SKM-1 treated with dmso at 0.1 percent for 144 hours (cell line): ENCODE measurements at regions not wholly inside any gene's neighbourhood (a gene's known extent, or its start where the extent isn't known, plus 50 kb on each side); places are given as distances from the start of the nearest gene placed in this dataset.
A peak's percentile ranks its signal among the peaks of the same experiment; 100 is the strongest.

ENCODE experiments used
- DNase-seq: peaks from one replicate; lab custom pipeline; 2025; ENCODE audit not compliant: unreplicated experiment; lab: John Stamatoyannopoulos, UW

DNA sequence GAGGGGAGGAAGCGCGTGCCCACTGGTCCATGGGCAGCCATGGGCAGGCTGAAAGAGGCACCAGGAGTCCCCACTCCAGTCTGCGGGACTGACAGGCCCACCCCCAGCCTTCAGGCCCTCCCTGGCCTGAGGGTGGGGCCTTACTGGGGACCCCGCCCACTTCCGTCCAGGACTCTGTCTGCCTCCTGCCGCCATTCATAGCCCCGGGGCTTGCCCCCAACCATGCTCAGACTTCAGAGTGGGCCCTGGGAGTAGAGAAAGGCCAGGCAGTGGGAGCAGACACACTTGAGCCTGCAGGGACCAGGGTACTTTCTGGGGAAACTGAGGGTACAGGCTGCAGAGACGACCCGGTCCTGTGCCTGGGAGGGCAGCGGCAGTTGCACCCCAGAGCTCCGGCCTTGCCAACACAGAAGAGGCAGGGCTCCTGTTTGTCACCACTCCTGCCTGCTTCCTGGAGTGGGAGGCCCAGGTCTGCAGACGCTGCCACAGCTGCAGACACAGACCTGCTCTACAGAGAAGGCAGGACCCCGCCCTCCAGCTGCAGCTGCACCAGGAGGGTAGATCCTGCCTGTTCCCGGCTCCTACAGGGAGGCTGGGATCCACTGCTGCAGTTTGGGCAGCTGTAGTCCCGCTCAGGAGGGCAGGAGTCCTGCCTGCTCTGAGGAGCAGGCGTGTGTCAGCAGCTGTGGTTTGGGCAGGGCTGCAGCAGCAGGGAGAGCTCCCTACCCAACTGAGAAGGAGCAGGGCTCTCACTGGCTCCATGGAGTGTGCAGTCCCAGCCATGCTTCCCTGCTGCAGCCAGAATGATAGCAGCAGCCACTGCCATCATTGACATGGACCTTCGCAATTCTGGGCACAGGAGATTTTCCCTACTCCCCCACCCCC is 387.9 kb upstream of the ANO3 start:
- no peak for DNase-seq

DNA sequence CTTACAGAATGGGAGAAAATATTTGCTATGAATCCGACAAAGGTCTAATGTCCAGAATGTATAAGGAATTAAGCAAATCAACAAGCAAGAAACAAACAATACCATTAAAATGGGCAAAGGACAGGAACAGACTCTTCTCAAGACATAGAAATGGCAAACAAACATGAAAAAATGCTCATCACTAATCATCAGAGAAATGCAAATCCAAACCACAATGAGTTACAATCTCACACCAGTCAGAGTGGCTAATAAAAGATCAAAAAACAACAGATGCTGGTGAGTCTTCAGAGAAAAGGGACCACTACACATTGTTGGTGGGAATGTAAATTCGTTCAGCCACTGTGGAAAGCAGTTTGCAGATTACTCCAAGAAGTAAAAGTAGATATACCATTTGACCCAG is 382.0 kb upstream of the ANO3 start:
- DNase-seq: no peak

DNA sequence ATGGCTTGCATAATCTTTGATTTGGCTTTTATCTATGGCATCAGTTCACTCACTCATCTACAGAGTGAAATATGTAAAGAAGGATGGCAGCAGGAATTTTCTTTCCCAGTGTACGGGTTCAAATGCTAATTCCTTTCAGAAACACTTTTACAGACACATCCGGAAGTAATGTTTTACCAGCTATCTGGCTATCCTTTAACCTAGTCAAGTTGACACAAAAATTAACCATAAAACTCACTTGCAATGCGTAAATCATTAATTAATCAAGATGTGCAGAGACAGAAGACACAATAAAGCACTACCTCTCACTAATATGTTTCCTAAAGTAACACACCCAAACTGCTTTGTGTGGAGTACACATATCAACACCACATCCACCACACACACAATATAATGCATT is 378.9 kb upstream of the ANO3 start:
- no peak for DNase-seq

DNA sequence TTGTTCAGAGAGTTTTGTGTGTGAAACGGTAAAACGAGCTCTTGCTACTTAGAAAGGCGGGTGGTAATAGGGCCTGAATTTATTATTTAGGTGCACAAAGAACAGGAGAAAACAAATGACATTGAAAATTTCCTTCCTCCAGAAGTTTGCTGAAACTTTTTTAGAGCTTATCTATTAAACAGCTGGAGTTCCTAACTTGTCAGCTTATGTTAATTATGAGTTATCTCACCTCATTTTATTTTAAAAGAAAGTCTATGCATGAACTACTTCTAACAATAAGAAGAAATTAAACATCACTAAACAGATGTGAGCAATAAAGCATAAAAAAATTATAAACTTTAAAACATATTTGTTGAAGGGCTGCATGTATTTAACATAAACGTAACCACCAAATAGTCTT is 373.9 kb upstream of the ANO3 start:
- no peak for DNase-seq

DNA sequence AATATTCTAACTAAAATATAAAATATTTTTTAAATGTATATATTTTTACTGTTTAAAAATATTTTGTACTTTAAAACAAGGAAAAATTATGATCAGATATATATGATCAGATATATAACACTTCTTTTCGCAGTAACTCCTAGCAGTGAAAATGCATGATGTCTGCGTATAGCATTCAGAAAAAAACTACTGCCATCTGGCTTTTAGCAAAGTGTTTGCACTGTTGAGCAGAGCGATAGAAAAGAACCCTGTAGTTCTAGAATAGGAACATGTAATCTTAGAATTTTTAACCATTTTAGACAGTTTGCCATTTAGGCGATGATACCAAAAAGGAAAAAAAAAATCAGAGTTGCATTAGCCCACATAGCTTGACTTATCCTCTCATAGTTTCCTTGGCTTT is 370.4 kb upstream of the ANO3 start:
- no peak for DNase-seq

DNA sequence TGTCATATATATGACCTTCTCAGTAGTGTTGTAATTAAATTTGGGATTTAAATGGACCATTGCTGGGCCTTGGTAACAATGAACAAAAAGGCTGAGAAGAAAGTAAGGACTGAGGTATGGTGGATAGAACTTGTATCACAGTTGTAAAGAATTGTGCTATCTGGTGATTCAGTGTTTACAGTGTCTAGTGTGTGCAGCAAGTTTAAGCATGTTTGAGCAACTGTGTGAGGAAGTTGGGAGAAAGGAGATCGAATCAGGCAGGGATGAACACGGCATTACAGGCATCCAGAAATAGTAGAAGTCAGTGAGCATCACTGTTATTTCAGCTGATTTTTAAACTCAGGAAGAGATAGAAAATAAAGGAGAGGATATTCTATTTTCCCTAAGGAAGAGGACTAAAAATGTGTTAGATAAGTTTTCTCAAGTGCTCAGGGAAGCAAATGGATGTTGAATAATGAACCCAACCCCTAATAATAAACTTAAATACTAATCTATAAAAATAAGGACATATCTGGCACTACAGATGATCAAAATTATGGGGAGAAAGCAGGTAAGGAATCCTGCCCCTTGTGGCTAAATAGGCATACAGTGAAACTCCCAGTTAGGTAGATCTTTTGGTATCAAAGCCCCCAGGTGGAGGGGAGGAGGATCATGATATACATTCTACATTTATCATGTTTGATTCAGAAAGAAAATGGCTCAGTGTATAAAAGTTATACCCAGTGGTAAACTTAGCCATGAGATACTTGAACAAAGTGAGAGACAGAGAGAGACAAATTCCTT is 361.0 kb upstream of the ANO3 start:
- no peak for DNase-seq

DNA sequence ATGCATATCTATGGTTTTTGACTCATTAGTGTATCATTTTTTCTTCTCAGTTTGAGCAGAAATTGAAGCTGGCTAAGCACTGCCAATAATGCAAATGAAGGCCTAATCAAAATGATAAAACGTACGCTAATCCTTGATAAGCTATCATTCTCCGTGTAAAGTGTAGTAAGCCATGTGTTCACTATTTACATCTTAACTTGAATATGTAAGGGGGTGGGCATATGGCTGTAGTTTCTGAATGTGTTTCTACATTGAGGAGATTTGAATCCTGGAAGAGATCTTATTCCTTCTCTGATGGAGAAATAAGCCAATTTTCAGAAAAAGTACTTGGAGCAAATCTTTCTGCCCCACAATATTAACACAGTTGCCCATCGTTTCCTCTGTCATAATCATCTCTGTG is 351.8 kb upstream of the ANO3 start:
- no peak for DNase-seq

DNA sequence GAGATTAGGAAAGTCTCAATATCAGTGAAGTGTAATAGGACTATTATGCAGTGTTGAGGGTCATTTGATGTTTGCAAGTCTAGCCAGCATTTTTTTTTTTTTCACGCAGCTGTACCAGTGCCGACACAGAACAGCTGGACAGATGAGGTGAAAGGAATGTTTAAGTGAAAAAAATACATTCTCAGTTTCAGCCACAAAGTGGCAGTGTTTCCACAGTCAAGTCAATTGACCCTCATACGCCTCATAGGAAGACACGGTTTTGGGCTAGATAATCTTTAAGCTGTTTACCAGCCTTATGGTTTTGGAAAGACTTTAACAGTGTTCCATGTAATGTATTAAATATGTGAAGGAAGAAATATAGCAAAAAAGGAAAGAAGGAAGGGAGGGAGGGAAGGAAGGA is 349.9 kb upstream of the ANO3 start:
- DNase-seq: peak; percentile 48

DNA sequence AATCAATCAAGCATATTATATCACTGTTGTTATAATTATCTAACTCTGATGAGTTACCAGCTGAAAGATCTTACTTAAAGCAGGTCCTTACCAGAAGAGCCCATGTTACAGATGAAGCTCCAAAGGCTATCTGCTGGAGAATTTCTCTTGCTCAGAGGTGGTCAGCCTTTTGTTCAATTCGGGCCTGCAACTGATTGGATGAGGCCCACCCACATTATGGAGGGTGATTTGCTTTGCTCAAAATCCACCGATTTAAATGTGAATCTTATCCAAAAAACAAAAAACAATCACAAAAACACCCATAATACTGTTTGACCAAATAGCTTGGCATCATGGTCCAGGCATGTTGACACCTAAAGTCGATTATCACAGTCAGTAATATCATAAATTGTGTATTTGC is 348.6 kb upstream of the ANO3 start:
- DNase-seq: no peak

DNA sequence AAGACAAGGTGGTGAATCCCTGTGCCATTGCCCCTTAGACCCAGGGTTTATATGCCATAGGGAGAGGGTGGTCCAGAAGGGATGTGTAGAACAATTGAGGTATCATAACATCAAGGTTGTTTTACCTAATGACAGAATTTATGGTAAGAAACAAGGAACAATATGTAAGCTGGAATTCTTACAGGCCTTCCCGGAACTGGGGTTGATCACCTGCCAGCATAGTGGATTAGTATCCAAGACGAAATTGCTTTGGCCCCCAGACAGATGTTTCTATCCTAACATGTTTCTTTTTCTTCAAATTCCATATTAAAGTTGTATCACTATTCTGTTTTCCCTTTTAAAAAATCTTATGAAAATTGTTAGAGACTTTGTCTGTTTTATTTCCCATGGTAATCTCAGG is 343.8 kb upstream of the ANO3 start:
- no peak for DNase-seq

DNA sequence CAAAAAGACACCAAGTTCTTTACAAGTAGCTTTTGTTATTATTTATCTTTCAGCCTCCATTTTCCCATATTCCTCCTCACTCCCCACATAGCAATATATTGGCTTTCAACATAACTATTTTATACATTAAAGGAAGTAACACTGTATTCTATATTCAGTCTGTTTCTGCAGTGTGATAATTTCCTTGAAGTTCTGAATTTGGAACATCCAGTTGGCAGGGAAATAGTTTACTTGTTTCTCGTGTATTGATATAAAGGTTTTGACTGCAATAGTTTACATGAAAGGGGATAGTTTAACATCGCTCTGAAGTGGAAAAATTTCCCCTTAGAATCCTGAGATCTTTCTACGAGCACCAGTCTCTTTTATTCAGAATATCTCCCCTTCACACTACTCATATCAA is 341.5 kb upstream of the ANO3 start:
- DNase-seq: no peak

DNA sequence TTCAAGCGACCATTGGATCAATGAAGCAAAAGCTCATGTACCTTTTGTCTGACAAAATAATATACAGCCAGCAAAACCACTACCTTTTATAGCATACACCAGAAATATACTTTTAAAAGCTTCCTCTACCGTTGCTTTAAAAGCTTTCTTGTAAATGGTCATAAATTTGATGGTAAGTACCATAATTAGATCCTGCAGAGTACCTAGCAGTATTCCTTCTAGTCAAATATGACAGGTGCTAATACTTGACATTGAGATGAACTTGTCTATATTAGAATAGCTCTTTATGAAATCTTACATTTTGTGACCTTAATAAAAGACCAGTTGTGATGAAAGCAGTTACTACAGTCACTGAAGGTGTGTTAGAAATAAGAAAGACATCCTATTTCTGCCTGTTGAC is 340.5 kb upstream of the ANO3 start:
- DNase-seq: no peak

DNA sequence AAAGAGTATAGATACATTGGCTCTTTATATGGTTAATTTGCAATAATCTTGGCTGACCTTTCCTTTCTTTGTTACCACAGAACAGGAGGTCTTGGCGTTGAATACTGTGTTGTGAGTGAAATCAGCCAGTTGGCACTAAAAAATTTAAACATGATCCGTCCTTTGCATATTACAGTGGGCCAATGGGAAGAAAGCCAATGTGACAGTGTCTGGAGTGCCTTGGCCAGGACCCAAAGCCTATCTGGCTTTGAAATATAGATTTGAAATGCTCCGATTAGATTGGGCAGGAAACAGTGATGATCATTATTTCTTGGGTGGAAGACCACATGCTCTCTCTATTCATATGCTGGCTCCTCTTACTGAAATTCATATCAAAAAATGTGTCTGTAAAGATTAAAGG is 339.6 kb upstream of the ANO3 start:
- no peak for DNase-seq

DNA sequence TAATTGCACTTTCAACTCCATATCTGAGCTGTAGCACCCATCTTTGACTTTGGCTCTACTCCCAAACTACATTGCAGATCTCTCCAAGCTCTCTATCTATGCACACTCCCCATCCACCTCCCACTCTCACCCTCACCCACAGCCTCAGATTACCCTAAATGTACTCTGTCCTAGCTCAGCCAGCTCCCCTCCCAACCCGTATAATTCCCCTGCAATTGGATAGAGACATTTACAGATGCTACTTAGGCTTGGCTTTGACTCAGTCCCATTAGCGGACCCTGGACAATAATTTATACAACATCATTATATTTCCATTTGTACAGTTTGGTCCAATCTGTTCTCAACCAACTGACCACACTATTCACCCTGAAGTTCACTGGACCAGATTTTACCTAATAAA is 338.9 kb upstream of the ANO3 start:
- no peak for DNase-seq

DNA sequence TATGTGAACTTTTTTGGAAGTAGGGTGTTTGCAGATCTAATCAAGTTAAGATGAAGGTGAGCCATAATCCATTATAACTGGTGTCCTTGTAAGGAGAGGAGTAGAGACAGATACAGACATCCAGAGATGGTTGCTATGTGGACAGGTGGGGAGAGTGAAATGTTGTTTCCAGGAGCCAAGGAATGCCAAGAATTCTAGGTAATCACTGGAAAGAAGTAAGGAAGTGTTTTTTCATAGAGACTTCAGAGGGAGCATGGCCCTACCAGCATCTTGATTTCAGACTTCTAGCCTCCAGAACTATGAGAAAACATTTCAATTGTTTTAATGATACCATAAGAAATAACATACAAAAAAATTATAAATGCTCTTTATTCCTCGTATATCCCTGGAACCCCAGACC is 320.5 kb upstream of the ANO3 start:
- DNase-seq: no peak

DNA sequence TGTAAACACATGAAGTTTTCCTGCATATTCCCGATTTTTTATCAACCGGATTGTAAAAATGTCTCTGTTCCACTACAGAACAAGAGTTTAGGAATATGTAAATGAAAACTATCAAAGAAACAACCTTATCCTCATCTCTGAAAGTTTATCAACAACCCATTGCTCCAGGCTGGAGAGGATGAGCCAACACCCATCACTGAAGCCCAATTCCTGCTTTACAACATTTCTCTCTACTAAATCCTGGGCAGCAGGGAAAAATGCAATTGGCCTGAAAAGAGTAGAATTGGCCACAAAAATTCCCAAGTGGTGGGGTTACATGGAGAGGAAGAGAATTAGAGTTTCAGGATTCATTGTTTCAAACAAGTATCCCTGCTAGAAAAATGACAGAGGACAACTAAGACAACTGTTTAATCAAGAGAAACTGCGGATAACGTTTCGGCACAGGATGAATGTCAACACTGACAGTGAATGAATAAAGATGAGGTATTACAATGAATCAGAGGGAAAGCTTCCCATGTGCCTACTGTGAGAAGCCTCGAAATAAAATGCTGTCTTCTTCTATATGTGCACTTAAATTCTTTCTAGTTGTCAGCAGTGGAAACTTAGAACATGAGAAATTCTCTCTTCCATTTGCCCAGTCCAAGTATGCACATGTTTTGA is 317.3 kb upstream of the ANO3 start:
- no peak for DNase-seq

DNA sequence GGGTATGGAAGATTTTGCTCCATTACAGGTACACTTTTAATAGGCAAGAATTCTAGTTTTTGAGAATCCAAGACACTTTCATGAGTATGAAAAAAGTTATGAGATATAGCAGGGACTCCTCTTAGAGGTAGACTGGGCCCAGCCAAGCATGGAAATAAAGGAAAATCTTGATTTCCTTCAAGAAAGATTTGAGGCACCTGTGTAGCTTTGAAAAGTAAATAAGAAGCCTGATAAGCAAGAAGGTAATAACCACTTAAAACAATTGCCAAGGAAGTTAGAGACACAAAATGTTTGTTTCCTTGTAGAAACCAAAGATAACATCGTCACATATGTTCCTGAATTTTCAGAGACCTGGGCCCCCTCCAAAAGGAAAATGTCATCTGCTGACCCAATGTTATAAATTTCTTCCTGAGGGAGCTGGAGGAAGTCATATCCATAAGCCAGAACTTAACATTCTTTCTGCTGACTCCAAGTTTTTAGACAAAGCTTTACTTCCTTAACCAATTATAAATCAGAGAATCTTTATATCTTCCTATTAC is 314.5 kb upstream of the ANO3 start:
- DNase-seq: no peak

DNA sequence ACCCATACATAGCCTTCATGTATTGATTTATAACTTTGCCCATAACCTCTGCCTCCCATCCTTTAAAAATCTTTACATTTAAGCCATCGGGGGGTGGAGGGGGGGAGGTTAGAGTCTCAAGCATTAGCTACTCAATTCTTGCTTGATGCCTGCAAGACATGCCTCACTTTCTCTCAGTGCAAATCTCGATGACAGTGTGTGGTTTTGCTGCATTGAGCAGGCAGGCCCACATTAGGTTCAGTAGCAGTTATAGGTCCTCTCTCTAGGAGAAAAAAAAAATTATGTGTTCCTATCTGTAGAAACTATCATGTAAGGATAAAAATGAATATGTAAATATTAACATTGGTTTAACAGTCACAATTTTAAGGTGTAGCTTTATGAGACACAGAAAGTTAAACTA is 314.0 kb upstream of the ANO3 start:
- no peak for DNase-seq

DNA sequence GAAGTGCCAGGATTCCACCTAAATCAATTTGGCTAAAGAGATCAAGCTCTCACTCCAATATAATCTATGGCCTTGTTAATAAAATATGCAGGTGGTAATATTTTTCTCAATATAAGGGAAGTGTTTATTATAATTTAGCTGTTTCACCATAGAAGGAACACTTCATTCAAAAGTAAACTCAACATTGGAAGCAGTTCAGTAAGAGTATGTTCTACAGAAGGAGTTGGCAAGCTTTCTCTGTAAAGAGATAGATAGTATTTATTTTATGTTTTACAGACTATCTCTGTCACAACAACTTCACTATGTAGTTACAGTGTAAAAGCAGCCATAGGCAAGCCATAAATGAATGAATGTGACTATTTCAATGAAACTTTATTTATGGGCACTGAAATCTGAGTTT is 313.6 kb upstream of the ANO3 start:
- DNase-seq: no peak

DNA sequence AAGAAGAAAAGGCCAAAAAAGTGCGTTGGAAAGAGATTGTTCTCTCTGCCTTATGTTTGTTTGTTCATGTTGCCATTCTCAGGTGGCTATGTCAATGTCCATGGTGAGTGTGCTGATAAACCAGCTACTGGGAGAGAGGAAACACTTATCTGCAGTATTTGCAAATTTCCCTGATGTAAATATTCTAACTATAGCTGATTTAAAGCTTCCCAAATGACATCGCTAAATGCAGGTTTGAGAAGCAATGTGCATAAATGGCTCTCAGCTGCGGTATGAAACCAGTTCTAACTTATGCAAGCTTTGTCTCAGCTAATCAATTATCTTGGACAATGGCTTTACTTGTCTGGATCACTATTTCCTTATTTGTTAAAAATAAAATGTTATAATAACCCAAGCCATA is 312.5 kb upstream of the ANO3 start:
- DNase-seq: no peak

DNA sequence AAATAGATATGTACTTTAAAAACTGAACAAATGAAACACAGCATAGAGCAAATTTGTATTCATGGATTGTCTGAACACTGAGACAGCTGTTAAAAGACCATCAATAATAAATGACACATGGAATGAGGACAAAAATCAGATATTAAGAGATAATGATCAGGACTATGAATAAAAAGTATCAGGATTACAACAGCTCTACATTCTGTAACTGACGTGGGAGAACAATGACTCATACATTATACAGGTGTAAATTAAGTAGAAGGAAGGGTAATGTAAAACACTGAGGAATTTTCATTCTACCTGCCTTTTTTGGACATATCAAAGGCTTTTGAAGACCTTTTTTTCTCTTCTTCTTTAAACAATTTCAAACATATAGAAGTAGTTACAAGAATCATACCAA is 310.9 kb upstream of the ANO3 start:
- DNase-seq: no peak

DNA sequence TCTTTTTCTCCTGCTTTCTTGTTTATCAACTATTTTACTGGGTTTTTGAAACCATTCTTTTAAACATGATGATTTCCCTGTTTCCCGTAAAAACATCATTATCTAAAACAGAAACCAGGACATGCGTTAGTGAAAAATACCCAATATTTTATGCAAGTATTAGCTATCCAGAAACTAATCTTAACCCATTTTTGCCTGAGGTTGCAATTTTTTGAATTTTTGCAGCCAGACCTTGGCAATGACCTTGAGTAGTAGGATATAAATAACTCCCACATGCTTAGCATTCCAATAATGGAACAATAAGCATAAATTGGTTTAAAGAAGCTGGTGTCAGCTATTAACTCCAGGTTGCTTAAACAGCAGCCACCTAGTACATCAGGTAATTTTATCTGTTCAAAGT is 308.9 kb upstream of the ANO3 start:
- DNase-seq: no peak
